HepG2 (cell line): ENCODE measurements at regions not wholly inside any gene's neighbourhood (a gene's known extent, or its start where the extent isn't known, plus 50 kb on each side); places are given as distances from the start of the nearest gene placed in this dataset.

ENCODE experiments used
- ATF7 ChIP-seq, 2 experiments: fragments of 450-650 bp in 1 of 2; sonication (generic) in 1 of 2; formaldehyde crosslinking in 1 of 2; IDR thresholded peaks; 2 replicates each; pipeline versions ENCODE4 v1.4.0 to v1.6.1; 2016 to 2020; ENCODE audit warnings: antibody characterized with exemption in 1 of 2, mild to moderate bottlenecking in 1 of 2, missing genetic modification reagents in 1 of 2
- CREB1 ChIP-seq, 2 experiments: fragments of 450-650 bp in 1 of 2; IDR thresholded peaks; 2 replicates each; pipeline ENCODE4 v1.6.1; 2016 to 2017; ENCODE audit warnings: control low read depth in 1 of 2, mild to moderate bottlenecking in 1 of 2, missing compliant biosample characterization in 1 of 2, missing genetic modification characterization in 1 of 2
- HDAC1 ChIP-seq: sonication (generic); formaldehyde crosslinking; IDR thresholded peaks from 2 replicates; pipeline ENCODE4 v1.5.1; 2020; ENCODE audit warnings: mild to moderate bottlenecking, missing genetic modification reagents
- NFE2L1 ChIP-seq: sonication (generic); formaldehyde crosslinking; IDR thresholded peaks from 2 replicates; pipeline ENCODE4 v1.4.0; 2020; ENCODE audit warnings: missing genetic modification reagents, mild to moderate bottlenecking, borderline replicate concordance
- NFKB2 ChIP-seq: sonication (generic); formaldehyde crosslinking; IDR thresholded peaks from 2 replicates; pipeline ENCODE4 v1.4.0; 2020; ENCODE audit warnings: missing genetic modification reagents, borderline replicate concordance
- POLR2A ChIP-seq, 2 experiments: IDR thresholded peaks; 2 replicates each; pipeline ENCODE4 v1.6.1; 2011; ENCODE audit warnings: low read depth in 2 of 2, low read length in 2 of 2, mild to moderate bottlenecking in 1 of 2, moderate library complexity in 1 of 2; ENCODE audit not compliant: insufficient read depth in 1 of 2
- SIN3B ChIP-seq: fragments of 150-350 bp; IDR thresholded peaks from 2 replicates; pipeline ENCODE4 v1.6.1; 2014; ENCODE audit warnings: low read length
- ZNF33A ChIP-seq: sonication (generic); formaldehyde crosslinking; IDR thresholded peaks from 2 replicates; pipeline ENCODE4 v1.5.1; 2020; ENCODE audit warnings: missing genetic modification reagents, mild to moderate bottlenecking, moderate library complexity, borderline replicate concordance
- ZNF354B ChIP-seq: sonication (generic); formaldehyde crosslinking; IDR thresholded peaks from 2 replicates; pipeline ENCODE4 v1.8.0; 2022; ENCODE audit warnings: mild to moderate bottlenecking, missing genetic modification reagents
- ZNF446 ChIP-seq: sonication (generic); formaldehyde crosslinking; IDR thresholded peaks from 2 replicates; pipeline ENCODE4 v1.5.0; 2020; ENCODE audit warnings: mild to moderate bottlenecking, missing genetic modification reagents
- ZNF615 ChIP-seq: sonication (generic); formaldehyde crosslinking; IDR thresholded peaks from 2 replicates; pipeline ENCODE4 v1.5.0; 2020; ENCODE audit warnings: mild to moderate bottlenecking, missing genetic modification reagents, borderline replicate concordance
- TF ChIP-seq, protein P1 (sequence below): sonication (generic); formaldehyde crosslinking; IDR thresholded peaks from 2 replicates; pipeline ENCODE4 v1.4.0; 2020; ENCODE audit warnings: missing genetic modification reagents
- TF ChIP-seq, protein P2 (sequence below): sonication (generic); formaldehyde crosslinking; conservative IDR thresholded peaks from 2 replicates; pipeline ENCODE4 v1.4.0; 2020; ENCODE audit warnings: missing genetic modification reagents
- TF ChIP-seq, protein P3 (sequence below): sonication (generic); formaldehyde crosslinking; conservative IDR thresholded peaks from 2 replicates; pipeline ENCODE4 v1.8.0; 2022; ENCODE audit warnings: mild to moderate bottlenecking, moderate library complexity, missing genetic modification reagents
- TF ChIP-seq, protein P4 (sequence below): sonication (generic); formaldehyde crosslinking; IDR thresholded peaks from 2 replicates; pipeline ENCODE4; 2020; ENCODE audit warnings: missing genetic modification reagents, mild to moderate bottlenecking, borderline replicate concordance
- TF ChIP-seq, protein P5 (sequence below): sonication (generic); formaldehyde crosslinking; IDR thresholded peaks from 2 replicates; pipeline ENCODE4 v1.4.0; 2020; ENCODE audit warnings: missing genetic modification reagents
- TF ChIP-seq, protein P6 (sequence below): sonication (generic); formaldehyde crosslinking; IDR thresholded peaks from 2 replicates; pipeline ENCODE4 v1.4.0; 2020; ENCODE audit warnings: missing genetic modification reagents; ENCODE audit errors: not compliant biosample characterization

DNA sequence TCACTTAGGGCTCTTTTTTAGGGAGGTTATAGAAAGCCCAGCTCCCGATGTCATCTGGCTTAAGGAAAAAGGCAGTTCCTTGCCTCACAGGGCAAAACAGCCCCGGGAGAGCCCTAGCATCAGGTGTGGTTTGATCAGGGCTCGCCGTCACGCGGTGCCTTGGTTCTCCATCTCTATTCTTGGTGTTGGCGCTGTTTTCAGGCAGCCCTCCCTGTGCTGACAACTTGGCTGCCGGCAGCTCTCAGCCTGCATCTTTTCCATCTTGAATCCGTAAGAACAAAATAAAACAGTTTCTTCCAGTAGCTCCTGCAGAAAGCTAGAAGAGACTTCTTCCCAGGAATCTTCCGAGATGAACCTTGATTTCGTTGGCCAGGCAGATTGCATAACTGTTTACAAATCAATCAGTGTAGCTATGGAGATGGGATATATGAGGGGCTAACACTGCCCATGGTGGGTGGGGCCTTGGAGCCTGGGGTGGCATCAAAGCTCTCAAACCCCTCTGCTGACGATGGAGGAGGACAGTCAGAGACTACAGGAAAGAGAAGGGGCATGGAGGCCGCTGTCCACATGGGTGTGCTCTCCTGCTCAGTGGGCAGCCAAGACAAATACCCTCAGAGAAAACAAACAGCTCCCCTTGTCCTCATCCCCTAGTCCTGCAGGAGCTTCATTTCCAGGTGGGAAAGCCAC lies 370.7 kb upstream of the C1orf174 start (continued):
- TF ChIP-seq, protein P1, sequence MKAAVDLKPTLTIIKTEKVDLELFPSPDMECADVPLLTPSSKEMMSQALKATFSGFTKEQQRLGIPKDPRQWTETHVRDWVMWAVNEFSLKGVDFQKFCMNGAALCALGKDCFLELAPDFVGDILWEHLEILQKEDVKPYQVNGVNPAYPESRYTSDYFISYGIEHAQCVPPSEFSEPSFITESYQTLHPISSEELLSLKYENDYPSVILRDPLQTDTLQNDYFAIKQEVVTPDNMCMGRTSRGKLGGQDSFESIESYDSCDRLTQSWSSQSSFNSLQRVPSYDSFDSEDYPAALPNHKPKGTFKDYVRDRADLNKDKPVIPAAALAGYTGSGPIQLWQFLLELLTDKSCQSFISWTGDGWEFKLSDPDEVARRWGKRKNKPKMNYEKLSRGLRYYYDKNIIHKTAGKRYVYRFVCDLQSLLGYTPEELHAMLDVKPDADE (CRISPR knock-in tag) = no peak
- TF ChIP-seq ZNF33A = no peak
- TF ChIP-seq ZNF354B (CRISPR knock-in tag) = no peak
- no peak for TF ChIP-seq POLR2A (IDR thresholded peaks at IDR 0.05; ENCODE audit: insufficient read depth in 1 of 2, low read depth in 2 of 2, low read length in 2 of 2)
- TF ChIP-seq CREB1 (IDR thresholded peaks at IDR 0.05) = no peak
- TF ChIP-seq CREB1 (CRISPR knock-in tag; IDR thresholded peaks at IDR 0.05) = no peak
- TF ChIP-seq, protein P2, sequence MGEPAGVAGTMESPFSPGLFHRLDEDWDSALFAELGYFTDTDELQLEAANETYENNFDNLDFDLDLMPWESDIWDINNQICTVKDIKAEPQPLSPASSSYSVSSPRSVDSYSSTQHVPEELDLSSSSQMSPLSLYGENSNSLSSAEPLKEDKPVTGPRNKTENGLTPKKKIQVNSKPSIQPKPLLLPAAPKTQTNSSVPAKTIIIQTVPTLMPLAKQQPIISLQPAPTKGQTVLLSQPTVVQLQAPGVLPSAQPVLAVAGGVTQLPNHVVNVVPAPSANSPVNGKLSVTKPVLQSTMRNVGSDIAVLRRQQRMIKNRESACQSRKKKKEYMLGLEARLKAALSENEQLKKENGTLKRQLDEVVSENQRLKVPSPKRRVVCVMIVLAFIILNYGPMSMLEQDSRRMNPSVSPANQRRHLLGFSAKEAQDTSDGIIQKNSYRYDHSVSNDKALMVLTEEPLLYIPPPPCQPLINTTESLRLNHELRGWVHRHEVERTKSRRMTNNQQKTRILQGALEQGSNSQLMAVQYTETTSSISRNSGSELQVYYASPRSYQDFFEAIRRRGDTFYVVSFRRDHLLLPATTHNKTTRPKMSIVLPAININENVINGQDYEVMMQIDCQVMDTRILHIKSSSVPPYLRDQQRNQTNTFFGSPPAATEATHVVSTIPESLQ (CRISPR knock-in tag) = no peak
- TF ChIP-seq, protein P3, sequence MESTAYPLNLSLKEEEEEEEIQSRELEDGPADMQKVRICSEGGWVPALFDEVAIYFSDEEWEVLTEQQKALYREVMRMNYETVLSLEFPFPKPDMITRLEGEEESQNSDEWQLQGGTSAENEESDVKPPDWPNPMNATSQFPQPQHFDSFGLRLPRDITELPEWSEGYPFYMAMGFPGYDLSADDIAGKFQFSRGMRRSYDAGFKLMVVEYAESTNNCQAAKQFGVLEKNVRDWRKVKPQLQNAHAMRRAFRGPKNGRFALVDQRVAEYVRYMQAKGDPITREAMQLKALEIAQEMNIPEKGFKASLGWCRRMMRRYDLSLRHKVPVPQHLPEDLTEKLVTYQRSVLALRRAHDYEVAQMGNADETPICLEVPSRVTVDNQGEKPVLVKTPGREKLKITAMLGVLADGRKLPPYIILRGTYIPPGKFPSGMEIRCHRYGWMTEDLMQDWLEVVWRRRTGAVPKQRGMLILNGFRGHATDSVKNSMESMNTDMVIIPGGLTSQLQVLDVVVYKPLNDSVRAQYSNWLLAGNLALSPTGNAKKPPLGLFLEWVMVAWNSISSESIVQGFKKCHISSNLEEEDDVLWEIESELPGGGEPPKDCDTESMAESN (CRISPR knock-in tag) = no peak
- TF ChIP-seq HDAC1 (CRISPR knock-in tag) = no peak
- no peak for TF ChIP-seq ATF7 (IDR thresholded peaks at IDR 0.05)
- TF ChIP-seq ATF7 (CRISPR knock-in tag; IDR thresholded peaks at IDR 0.05) = no peak
- no peak for TF ChIP-seq NFE2L1 (CRISPR knock-in tag)
- TF ChIP-seq NFKB2 (CRISPR knock-in tag) = no peak
- no peak for TF ChIP-seq SIN3B
- TF ChIP-seq, protein P4, sequence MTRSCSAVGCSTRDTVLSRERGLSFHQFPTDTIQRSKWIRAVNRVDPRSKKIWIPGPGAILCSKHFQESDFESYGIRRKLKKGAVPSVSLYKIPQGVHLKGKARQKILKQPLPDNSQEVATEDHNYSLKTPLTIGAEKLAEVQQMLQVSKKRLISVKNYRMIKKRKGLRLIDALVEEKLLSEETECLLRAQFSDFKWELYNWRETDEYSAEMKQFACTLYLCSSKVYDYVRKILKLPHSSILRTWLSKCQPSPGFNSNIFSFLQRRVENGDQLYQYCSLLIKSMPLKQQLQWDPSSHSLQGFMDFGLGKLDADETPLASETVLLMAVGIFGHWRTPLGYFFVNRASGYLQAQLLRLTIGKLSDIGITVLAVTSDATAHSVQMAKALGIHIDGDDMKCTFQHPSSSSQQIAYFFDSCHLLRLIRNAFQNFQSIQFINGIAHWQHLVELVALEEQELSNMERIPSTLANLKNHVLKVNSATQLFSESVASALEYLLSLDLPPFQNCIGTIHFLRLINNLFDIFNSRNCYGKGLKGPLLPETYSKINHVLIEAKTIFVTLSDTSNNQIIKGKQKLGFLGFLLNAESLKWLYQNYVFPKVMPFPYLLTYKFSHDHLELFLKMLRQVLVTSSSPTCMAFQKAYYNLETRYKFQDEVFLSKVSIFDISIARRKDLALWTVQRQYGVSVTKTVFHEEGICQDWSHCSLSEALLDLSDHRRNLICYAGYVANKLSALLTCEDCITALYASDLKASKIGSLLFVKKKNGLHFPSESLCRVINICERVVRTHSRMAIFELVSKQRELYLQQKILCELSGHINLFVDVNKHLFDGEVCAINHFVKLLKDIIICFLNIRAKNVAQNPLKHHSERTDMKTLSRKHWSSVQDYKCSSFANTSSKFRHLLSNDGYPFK (CRISPR knock-in tag) = no peak
- TF ChIP-seq, protein P5, sequence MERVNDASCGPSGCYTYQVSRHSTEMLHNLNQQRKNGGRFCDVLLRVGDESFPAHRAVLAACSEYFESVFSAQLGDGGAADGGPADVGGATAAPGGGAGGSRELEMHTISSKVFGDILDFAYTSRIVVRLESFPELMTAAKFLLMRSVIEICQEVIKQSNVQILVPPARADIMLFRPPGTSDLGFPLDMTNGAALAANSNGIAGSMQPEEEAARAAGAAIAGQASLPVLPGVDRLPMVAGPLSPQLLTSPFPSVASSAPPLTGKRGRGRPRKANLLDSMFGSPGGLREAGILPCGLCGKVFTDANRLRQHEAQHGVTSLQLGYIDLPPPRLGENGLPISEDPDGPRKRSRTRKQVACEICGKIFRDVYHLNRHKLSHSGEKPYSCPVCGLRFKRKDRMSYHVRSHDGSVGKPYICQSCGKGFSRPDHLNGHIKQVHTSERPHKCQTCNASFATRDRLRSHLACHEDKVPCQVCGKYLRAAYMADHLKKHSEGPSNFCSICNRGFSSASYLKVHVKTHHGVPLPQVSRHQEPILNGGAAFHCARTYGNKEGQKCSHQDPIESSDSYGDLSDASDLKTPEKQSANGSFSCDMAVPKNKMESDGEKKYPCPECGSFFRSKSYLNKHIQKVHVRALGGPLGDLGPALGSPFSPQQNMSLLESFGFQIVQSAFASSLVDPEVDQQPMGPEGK (CRISPR knock-in tag) = peak; percentile 69
- TF ChIP-seq ZNF615 (CRISPR knock-in tag) = no peak
- TF ChIP-seq ZNF446 (CRISPR knock-in tag) = no peak
- TF ChIP-seq, protein P6, sequence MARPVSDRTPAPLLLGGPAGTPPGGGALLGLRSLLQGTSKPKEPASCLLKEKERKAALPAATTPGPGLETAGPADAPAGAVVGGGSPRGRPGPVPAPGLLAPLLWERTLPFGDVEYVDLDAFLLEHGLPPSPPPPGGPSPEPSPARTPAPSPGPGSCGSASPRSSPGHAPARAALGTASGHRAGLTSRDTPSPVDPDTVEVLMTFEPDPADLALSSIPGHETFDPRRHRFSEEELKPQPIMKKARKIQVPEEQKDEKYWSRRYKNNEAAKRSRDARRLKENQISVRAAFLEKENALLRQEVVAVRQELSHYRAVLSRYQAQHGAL (CRISPR knock-in tag) = no peak
